HEK293T (cell line): ENCODE measurements at regions not wholly inside any gene's neighbourhood (a gene's known extent, or its start where the extent isn't known, plus 50 kb on each side); places are given as distances from the start of the nearest gene placed in this dataset.

Experiments
- ARNT ChIP-seq: fragments of 450-650 bp; IDR thresholded peaks from 2 replicates; pipeline ENCODE4 v1.6.1; 2017; ENCODE audit warnings: mild to moderate bottlenecking
- BHLHE40 ChIP-seq: fragments of 450-650 bp; IDR thresholded peaks from 2 replicates; pipeline ENCODE4 v1.6.1; 2016; ENCODE audit warnings: mild to moderate bottlenecking, moderate library complexity, borderline replicate concordance
- FOXA1 ChIP-seq: fragments of 450-650 bp; IDR thresholded peaks from 2 replicates; pipeline ENCODE4 v1.6.1; 2016; ENCODE audit warnings: mild to moderate bottlenecking
- FOXK2 ChIP-seq: fragments of 450-650 bp; IDR thresholded peaks from 2 replicates; pipeline ENCODE4 v1.6.1; 2016; ENCODE audit warnings: mild to moderate bottlenecking
- FOXM1 ChIP-seq: fragments of 450-650 bp; IDR thresholded peaks from 2 replicates; pipeline ENCODE4 v1.6.1; 2017; ENCODE audit warnings: mild to moderate bottlenecking, borderline replicate concordance
- SP1 ChIP-seq: fragments of 450-650 bp; IDR thresholded peaks from 2 replicates; pipeline ENCODE4 v1.6.1; 2017
- TARDBP ChIP-seq: fragments of 450-650 bp; IDR thresholded peaks from 2 replicates; pipeline ENCODE4 v1.6.1; 2016

- TF ChIP-seq TARDBP (no peak), SP1 (no peak), BHLHE40 (no peak), ARNT (no peak), FOXK2 (no peak), FOXA1 (no peak), FOXM1 (no peak)
Observed at GRCh38 chr10:44500451-44500850, 115.6 kb upstream of the CXCL12 start.
